Caki2 (cell line): ENCODE measurements at regions not wholly inside any gene's neighbourhood (a gene's known extent, or its start where the extent isn't known, plus 50 kb on each side); places are given as distances from the start of the nearest gene placed in this dataset.
"Not testable (repeated sequence)": the region's sequence is repeated elsewhere in the genome, so short reads cannot be mapped to it uniquely, and the experiment has no call there.

Experiments
- DNase-seq: peaks from one replicate; pipeline ENCODE4 v3.0.0-alpha.2; 2015; ENCODE audit warnings: low read depth
- in situ Hi-C: cut with HindIII; loops from 2 replicates; pipeline ENCODE4 v1.10.0; 2016; ENCODE audit warnings: low sequenced_read_pairs, low pct_unique_long_range_greater_than_20kb, mixed read lengths

DNA sequence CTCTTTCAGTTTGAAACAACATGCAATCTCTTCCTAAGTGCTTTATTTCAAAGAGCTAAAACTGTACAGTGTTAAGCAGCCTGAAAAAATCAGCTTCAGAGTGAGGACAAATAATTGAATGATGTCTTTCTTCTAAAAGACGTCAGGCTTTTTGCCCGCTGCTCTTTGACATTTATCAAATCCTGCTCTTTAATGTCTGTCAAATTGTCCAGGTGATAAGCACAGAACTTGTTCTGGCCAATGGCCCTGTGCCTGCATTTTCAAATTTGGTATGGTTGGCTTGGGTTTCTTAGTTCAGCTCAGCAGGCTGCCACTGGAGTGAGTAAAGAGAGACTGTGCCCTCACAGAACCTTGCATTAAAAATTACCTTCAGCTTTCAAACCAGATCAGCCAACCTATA, 712.9 kb upstream of the LCORL start:
- no peak for DNase-seq
- in situ Hi-C loops = no loop called here

DNA sequence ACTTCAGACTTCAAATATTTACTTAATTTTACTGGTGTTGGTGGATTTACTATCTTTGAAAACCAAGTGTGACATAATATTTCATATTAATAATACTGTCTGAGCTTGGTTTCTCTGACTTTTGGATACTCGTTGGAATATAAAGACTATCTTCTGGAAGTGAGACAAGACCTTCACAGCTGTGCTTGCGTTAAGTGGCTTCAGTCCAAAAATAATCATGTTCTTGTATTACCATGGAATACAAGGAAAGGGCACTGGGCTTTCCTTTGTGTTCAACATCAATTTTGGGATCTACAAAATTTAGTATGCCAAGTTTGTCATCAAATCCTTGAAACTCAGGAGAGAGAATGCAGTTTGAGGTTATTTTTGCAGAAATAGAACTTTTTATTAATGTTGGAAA, 712.4 kb upstream of the LCORL start:
- no peak for DNase-seq
- in situ Hi-C loops = no loop called here

- DNase-seq = no peak
- in situ Hi-C loops = no loop called here
Measured at GRCh38 chr4:18722748-18723191, 701.2 kb upstream of the LCORL start.

- in situ Hi-C loops = no loop called here
- no peak for DNase-seq
Measured at GRCh38 chr4:18698119-18698883, 676.7 kb upstream of the LCORL start.

DNA sequence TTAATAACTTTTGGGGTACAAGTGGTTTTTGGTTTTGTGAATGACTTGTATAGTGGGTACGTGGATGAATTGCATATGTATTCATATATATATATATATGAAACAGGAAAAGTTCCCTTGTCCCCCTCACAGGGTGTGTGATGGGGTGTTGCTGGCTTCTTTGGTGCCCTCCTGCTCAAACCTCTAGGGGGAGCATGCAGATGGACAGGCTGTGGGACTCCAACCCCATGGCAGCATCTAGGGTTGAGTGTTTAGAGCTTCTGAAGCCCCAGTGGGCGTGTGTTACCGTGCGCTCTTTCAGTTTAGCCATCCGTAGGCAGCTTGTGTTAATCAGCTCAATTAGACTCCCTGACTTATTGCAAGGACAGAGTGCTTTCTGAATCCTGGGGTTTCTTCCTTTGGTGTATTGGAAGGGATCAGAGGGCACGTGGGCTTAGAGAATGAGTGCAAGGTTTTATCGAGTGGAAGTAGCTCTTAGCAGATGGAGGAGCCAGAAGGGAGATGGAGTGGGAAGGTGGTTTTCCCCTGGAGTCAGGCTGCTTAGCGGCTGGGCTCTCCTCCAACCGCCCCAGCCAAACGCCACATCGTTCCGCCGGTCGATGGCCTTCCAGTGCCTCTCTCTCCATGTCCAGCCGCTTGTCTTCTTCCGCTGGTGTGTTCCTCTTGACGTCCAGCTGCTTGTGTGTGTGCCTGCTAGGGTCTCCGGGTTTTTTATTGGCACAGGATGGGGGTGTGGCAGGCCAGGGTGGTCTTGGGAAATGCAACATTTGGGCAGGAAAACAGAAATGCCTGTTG, 674.4 kb upstream of the LCORL start:
- in situ Hi-C loops = no loop called here
- no peak for DNase-seq

GRCh38 chr4:18691431-18692200, 670.1 kb upstream of the LCORL start:
- no peak for DNase-seq
- in situ Hi-C loops = no loop called here

GRCh38 chr4:18690291-18690955, 668.9 kb upstream of the LCORL start:
- in situ Hi-C loops = no loop called here
- DNase-seq = no peak

GRCh38 chr4:18689308-18690115, 668.0 kb upstream of the LCORL start:
- in situ Hi-C loops = no loop called here
- DNase-seq = peak; percentile 19

GRCh38 chr4:18688351-18688750, 666.8 kb upstream of the LCORL start:
- in situ Hi-C loops, DNase-seq: not testable (repeated sequence)

DNA sequence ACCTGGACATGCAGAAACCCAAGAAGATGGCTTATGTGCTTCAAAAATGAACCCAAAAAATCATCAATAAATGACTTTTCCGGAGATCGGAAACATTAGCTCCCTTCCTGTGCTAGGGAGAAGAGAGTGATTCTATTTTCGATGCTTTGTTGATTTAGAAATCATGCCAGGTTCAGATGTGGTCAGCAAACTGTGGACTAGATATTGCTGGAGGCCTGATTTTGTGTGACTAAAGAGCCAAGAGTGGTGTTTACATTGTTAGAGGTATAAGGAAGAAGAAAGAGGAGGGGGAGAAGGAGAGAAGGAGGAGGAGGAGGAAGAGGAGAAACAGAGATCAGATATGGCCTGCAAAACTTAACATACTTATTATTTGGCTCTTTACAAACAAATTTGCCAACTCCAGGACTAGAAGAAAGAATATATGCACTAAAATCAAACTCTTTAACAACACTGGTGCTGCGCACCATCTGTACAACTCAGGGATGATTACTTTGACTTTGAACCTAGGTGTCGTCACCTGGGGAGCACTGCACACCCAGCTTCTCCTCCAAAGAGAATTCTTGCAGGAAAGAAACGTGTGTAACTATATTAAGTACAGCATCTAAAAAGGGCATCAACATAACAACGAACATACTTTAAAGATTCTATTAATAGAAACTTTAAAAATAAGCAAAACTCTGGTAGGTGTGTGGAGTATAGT, 664.9 kb upstream of the LCORL start:
- DNase-seq = no peak
- in situ Hi-C loops = no loop called here

GRCh38 chr4:18684932-18685331, 663.4 kb upstream of the LCORL start:
- in situ Hi-C loops = no loop called here
- DNase-seq = no peak

- in situ Hi-C loops = no loop called here
Measured at GRCh38 chr4:18676526-18676915, 655.0 kb upstream of the LCORL start.

GRCh38 chr4:18675586-18676525, 654.3 kb upstream of the LCORL start:
- in situ Hi-C loops = no loop called here

More at GRCh38 chr4:18676526-18676915, 655.0 kb upstream of the LCORL start:
- DNase-seq = no peak

GRCh38 chr4:18670034-18670433, 648.5 kb upstream of the LCORL start:
- in situ Hi-C loops = no loop called here
- DNase-seq = no peak

More at GRCh38 chr4:18675586-18676525, 654.3 kb upstream of the LCORL start:
- no peak for DNase-seq

- no peak for DNase-seq
- in situ Hi-C loops = no loop called here
Measured at GRCh38 chr4:18669390-18669789, 647.8 kb upstream of the LCORL start.

DNA sequence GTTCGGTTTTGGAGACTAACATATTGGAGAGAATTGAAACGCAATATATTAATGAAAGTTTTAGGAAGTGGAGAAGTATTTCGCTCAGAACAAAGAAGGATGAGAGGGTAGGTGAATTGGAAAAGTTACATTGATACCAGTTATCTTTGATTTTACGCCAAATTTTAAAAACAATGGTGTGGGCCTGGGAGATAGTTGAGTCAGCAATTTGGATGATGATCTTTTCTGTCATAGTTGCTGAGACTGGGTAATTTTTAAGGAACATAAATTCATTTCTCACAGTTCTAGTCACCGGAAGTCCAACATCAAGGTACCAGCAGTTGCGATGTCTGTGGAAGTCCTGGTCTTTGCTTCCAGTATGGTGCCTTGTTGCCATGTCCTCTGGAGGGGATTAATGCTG, 644.8 kb upstream of the LCORL start:
- in situ Hi-C loops = no loop called here
- DNase-seq = no peak
